Fibroblast of mammary gland (primary cell): ENCODE measurements at regions not wholly inside any gene's neighbourhood (a gene's known extent, or its start where the extent isn't known, plus 50 kb on each side); places are given as distances from the start of the nearest gene placed in this dataset.
"Not testable (repeated sequence)": the region's sequence is repeated elsewhere in the genome, so short reads cannot be mapped to it uniquely, and the experiment has no call there.

Experiments
- DNase-seq: peaks from one replicate; pipeline ENCODE4 v3.0.0-alpha.2; 2010; ENCODE audit warnings: low read depth
- H3K4me3 ChIP-seq: 2 replicates; pipeline ENCODE4 v1.5.1; 2011; ENCODE audit warnings: low read depth, mild to moderate bottlenecking, low read length, moderate library complexity; ENCODE audit not compliant: control insufficient read depth
- TF ChIP-seq, protein P1 (sequence below): conservative IDR thresholded peaks from 2 replicates; pipeline ENCODE4 v1.5.1; 2011; ENCODE audit warnings: low read depth, low read length, inconsistent platforms; ENCODE audit not compliant: control insufficient read depth, insufficient read depth

DNA sequence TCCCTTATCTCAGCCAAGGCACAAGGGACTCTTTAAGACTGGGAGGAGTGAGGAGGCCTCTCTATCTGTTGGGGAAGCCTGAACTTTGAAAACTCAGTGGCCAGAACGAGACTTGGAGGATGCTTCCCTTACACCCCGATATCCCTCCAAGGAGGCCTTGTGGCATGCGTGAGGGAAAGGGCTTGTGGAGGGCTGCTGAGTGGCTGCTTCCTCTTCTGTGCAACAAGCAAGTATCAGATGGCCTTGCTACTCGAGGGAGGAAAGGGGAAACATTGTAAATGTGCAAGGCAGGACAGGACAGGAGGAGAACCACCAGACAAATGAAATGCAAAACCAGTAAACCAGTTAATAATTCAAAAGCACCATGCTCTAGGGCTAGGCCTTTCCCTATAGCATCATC, 306.5 kb upstream of the MAP3K7 start:
- H3K4me3 ChIP-seq, result no peak overlapping the region
- no peak for DNase-seq
- TF ChIP-seq, protein P1, sequence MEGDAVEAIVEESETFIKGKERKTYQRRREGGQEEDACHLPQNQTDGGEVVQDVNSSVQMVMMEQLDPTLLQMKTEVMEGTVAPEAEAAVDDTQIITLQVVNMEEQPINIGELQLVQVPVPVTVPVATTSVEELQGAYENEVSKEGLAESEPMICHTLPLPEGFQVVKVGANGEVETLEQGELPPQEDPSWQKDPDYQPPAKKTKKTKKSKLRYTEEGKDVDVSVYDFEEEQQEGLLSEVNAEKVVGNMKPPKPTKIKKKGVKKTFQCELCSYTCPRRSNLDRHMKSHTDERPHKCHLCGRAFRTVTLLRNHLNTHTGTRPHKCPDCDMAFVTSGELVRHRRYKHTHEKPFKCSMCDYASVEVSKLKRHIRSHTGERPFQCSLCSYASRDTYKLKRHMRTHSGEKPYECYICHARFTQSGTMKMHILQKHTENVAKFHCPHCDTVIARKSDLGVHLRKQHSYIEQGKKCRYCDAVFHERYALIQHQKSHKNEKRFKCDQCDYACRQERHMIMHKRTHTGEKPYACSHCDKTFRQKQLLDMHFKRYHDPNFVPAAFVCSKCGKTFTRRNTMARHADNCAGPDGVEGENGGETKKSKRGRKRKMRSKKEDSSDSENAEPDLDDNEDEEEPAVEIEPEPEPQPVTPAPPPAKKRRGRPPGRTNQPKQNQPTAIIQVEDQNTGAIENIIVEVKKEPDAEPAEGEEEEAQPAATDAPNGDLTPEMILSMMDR, result no peak

DNA sequence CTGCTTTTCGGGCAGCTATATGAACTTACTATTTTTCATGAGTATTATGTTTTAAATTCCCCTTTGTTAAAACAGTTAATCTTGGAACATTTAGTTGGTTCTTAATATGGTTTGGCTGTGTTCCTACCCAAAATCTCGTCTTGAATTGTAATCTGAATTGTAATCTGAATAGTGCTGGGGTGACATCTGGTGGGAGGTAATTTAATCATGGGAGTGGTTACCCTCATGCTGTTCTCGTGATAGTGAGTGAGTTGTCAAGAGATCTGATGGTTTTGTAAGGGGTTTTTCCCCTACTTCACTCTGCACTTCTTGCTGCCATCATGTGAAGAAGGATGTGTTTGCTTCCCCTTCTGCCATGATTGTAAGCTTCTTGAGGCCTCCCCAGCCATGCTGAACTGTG, 305.4 kb upstream of the MAP3K7 start:
- no peak for DNase-seq
- TF ChIP-seq, protein P1, result no peak
- no peak overlapping the region for H3K4me3 ChIP-seq

DNA sequence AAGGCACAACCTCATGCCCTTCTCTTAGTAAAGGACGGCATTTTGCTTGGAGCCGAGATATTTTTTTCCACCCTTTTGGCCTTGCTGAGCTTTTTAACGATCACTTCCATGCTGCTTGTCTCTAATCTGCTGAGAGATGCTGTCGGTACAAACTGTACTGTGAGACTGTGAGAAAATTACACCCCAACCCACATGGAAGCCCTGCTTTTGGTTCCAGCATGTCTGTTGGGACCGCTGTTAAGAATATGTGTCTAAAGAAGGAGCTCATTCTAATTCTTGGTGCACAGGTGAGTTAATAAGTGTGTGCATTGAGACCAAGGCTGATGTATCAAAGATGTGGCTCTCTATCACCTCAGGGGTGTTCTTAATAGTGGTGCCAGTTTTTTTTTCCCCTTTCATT, 304.5 kb upstream of the MAP3K7 start:
- DNase-seq, result no peak
- TF ChIP-seq, protein P1, result no peak
- no peak overlapping the region for H3K4me3 ChIP-seq

DNA sequence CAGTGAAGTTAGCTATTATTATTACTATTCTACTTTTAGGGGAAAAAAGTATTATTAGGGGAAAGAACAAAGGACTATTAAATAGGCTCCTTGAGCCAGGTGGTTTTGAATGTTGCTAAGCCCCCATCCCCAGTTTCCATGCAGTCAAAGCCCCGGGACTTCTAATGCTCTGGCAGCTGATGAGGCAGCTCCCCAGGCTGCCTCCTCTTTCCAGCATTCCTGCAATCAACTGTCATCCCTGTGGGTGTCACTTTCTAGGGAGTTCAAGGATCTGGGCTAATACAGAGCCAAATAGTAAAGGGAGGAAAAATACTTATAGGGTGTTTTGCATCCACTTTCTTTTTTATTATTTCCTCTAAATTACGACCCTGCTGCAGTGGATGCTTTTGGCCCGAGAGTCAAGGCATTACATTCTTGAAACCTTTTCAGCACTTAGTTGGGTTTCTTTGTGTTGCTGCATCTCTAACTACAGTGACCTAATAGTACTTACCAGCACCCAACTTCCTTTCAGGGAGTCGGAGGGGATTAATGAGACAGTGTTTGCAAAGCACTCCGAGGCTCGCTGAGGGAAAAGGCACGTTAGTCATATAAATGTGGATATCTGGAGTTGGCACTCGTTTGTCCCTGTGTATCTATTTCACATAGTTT, 303.9 kb upstream of the MAP3K7 start:
- TF ChIP-seq, protein P1, result no peak
- no peak for DNase-seq
- no peak overlapping the region for H3K4me3 ChIP-seq

DNA sequence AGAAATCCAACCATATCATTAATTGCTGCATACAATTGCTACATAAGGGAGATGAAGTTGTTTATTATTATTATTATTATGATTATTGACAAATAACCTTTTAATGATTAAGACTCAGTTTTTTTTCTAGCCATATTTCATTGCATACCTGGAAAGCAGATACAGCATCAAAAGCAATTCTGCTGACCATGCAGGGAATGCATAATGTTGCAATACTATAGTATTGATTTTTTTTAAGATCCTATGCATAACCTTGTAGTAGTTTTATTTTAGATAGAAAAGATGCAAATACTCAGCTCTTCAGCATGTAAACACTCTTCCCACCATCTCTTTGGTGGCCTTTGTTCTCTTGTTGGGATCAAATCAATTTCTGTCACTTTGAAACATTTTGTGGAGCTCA, 300.9 kb upstream of the MAP3K7 start:
- TF ChIP-seq, protein P1, result no peak
- no peak for DNase-seq
- no peak overlapping the region for H3K4me3 ChIP-seq

DNA sequence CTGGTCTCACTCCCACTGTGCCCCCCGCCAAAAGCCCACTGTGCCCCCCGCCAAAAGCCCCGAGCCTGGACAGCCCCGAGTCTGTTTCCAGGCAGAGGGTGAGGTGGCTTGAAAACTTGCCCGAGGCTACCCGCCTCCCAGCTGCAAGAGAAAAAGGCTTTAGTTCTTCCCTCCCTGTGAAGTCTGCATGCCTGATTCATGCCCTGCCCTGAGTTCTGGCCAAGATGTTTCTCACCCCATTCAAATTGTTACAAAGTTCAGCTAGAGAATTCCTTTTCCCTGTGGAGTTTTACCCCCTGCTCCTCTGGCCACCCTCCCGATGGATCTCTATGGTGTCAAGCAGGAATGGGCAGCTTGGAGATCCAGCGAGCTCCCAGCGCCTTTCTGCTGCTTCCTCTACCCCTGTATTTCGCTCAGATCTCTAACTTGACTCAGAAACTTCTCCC, 298.8 kb upstream of the MAP3K7 start:
- no peak for DNase-seq

DNA sequence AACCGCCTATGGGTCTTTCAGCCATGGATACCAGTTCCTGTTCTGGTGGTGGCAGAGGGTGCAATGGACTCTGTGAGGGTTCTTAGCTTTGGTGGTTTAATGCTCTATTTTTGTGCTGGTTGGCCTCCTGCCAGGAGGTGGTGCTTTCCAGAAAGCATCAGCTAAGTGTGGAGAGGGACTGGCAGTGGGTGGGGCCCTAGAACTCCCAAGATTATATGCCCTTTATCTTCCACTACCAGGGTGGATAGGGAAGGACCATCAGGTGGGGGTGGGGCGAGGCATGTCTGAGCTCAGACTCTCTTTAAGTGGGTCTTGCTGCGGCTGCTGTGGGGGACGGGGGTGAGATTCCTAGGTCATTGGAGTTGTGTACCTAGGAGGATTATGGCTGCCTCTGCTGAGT, 298.3 kb upstream of the MAP3K7 start:
- not testable (repeated sequence) for H3K4me3 ChIP-seq, DNase-seq

More for the DNA sequence above, 298.8 kb upstream of the MAP3K7 start:
- no peak overlapping the region for H3K4me3 ChIP-seq
- TF ChIP-seq, protein P1, result no peak
